Neuronal stem cell (in vitro differentiated cells): ENCODE measurements at regions not wholly inside any gene's neighbourhood (a gene's known extent, or its start where the extent isn't known, plus 50 kb on each side); places are given as distances from the start of the nearest gene placed in this dataset.

Experiments used
- DNase-seq: peaks from one replicate; pipeline ENCODE4 v3.0.0-alpha.2; 2013; ENCODE audit warnings: low spot score
- H2AFZ ChIP-seq: one replicate; pipeline ENCODE4 v1.6.1; 2013; ENCODE audit warnings: mild to moderate bottlenecking, low read length, inconsistent platforms
- H2AK5ac ChIP-seq: 2 replicates; pipeline ENCODE4 v1.6.1; 2013; ENCODE audit warnings: low read depth, mild to moderate bottlenecking, inconsistent platforms, low read length, moderate library complexity, mixed read lengths
- H2BK120ac ChIP-seq: 2 replicates; pipeline ENCODE4 v1.6.1; 2013; ENCODE audit warnings: low read depth, mild to moderate bottlenecking, inconsistent platforms, low read length, moderate library complexity, mixed read lengths
- H2BK12ac ChIP-seq: one replicate; pipeline ENCODE4 v1.6.1; 2013; ENCODE audit warnings: low read length, inconsistent platforms
- H2BK15ac ChIP-seq: 2 replicates; pipeline ENCODE4 v1.6.1; 2013; ENCODE audit warnings: mild to moderate bottlenecking, low read length, inconsistent platforms, mixed read lengths
- H2BK5ac ChIP-seq: one replicate; pipeline ENCODE4 v1.6.1; 2013; ENCODE audit warnings: inconsistent platforms, mild to moderate bottlenecking, low read length, moderate library complexity
- H3K14ac ChIP-seq: one replicate; pipeline ENCODE4 v1.6.1; 2013; ENCODE audit warnings: low read length, inconsistent platforms
- H3K18ac ChIP-seq: 2 replicates; pipeline ENCODE4 v1.6.1; 2013; ENCODE audit warnings: low read length, inconsistent platforms
- H3K23ac ChIP-seq: 2 replicates; pipeline ENCODE4 v1.6.1; 2013; ENCODE audit warnings: low read depth, mild to moderate bottlenecking, mixed read lengths, low read length, inconsistent platforms; ENCODE audit not compliant: poor library complexity
- H3K27ac ChIP-seq: replicated peaks from 3 replicates; pipeline ENCODE4 v1.5.1; 2013; ENCODE audit warnings: low read length, inconsistent platforms
- H3K27me3 ChIP-seq, 3 experiments: 2 replicates each; pipeline ENCODE4 v1.6.1; 2013; ENCODE audit warnings: low read length in 3 of 3, mild to moderate bottlenecking in 2 of 3, inconsistent platforms in 1 of 3, low read depth in 1 of 3, mixed read lengths in 1 of 3, moderate library complexity in 1 of 3; ENCODE audit not compliant: control insufficient read depth in 3 of 3, insufficient read depth in 3 of 3
- H3K36me3 ChIP-seq, 2 donors: replicated peaks in 1 of 2; 2 replicates each; pipeline ENCODE4 v1.6.1; 2013; ENCODE audit warnings: low read length in 2 of 2; ENCODE audit not compliant: control insufficient read depth in 2 of 2, insufficient read depth in 2 of 2
- H3K4ac ChIP-seq: 2 replicates; pipeline ENCODE4 v1.6.1; 2013; ENCODE audit warnings: inconsistent platforms, mild to moderate bottlenecking, low read length, moderate library complexity
- H3K4me1 ChIP-seq, 2 donors: 1 replicate in 1 of 2; 2 replicates in 1 of 2; pipeline ENCODE4 v1.6.1; 2013; ENCODE audit warnings: low read length in 2 of 2, low read depth in 1 of 2; ENCODE audit not compliant: control insufficient read depth in 2 of 2, insufficient read depth in 1 of 2
- H3K4me2 ChIP-seq: one replicate; pipeline ENCODE4 v1.6.1; 2013; ENCODE audit warnings: mild to moderate bottlenecking, low read length, inconsistent platforms; ENCODE audit not compliant: insufficient read depth, poor library complexity, severe bottlenecking
- H3K4me3 ChIP-seq, 2 donors: 2 replicates each; pipeline ENCODE4 v1.5.1; 2013; ENCODE audit warnings: low read length in 2 of 2, mild to moderate bottlenecking in 2 of 2, inconsistent platforms in 1 of 2, moderate library complexity in 1 of 2
- H3K79me1 ChIP-seq: one replicate; pipeline ENCODE4 v1.6.1; 2013; ENCODE audit warnings: low read depth, mild to moderate bottlenecking, inconsistent platforms, low read length, moderate library complexity
- H3K9ac ChIP-seq: one replicate; pipeline ENCODE4 v1.6.1; 2013; ENCODE audit warnings: mild to moderate bottlenecking, low read depth, low read length, inconsistent platforms; ENCODE audit not compliant: poor library complexity
- H3K9me3 ChIP-seq, 2 donors: replicated peaks in 1 of 2; 2 replicates each; pipeline versions ENCODE3 to v1.6.1; 2013; ENCODE audit warnings: low read length in 2 of 2, mild to moderate bottlenecking in 2 of 2, inconsistent platforms in 1 of 2, low read depth in 1 of 2, mixed read lengths in 1 of 2, moderate library complexity in 1 of 2; ENCODE audit not compliant: control insufficient read depth in 2 of 2, insufficient read depth in 1 of 2
- H4K8ac ChIP-seq: one replicate; pipeline ENCODE4 v1.6.1; 2013; ENCODE audit warnings: low read depth, mild to moderate bottlenecking, inconsistent platforms, low read length, moderate library complexity
- H4K91ac ChIP-seq: one replicate; pipeline ENCODE4 v1.6.1; 2013; ENCODE audit warnings: low read length, low read depth, mild to moderate bottlenecking, inconsistent platforms; ENCODE audit not compliant: poor library complexity
- WGBS, 2 donors: extraction: QIAGEN DNeasy Blood & Tissue Kit; methylation state at CpG; one replicate each; pipeline ENCODE4 v1.1.7; 2013; ENCODE audit warnings: missing lambda C conversion rate in 2 of 2, mixed read lengths in 1 of 2; ENCODE audit not compliant: insufficient read length in 2 of 2, insufficient replicate concordance in 1 of 2; ENCODE audit errors: extremely low coverage in 2 of 2; 5-methylcytosine and 5-hydroxymethylcytosine counted together

DNA sequence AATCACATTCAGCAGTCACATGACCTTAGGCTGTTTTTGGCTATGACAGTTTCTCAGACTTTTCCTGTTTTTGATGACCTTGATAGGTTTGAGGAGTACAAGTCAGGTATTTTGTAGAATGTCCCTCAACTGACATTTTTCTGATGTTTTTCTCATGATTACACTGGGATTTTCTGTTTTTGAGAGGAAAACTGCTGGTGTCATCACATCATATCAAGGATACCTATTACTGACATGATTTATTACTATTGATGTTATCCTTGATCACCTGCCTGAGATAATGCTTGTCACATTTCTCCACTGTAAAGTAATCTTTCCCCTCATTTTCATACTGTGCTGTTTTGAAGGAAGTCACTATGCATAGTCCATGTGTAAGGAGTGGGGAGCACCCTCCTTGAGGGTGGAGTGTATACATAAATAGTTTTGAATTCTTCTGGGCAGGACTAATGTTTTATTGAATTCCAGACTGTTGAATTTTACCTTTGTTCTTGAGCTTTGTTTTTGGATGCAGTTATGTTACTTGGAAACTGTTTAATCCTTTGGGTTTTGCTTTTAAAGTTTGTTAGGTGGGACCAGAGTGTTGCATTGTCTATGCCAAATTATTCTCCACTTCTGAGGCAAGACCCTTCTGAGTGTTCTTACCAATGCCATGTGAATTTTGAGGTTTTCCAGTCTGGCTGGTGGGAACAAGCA is 444.5 kb upstream of the FAR2 start:
- no peak overlapping the region for H2BK12ac ChIP-seq
- no peak overlapping the region for H3K4me3 ChIP-seq
- H2BK15ac ChIP-seq, result no peak overlapping the region
- H3K79me1 ChIP-seq, result no peaks in the 10 kb centered on the region
- no peaks in the 10 kb centered on the region for H3K9me3 ChIP-seq
- no peak overlapping the region for H2AK5ac ChIP-seq
- no peak overlapping the region for H4K8ac ChIP-seq
- H2BK5ac ChIP-seq, result no peak overlapping the region
- no peak for DNase-seq
- no peak overlapping the region for H4K91ac ChIP-seq
- no peak overlapping the region for H2AFZ ChIP-seq
- no peak overlapping the region for H3K18ac ChIP-seq
- no peaks in the 10 kb centered on the region for H3K36me3 ChIP-seq
- no peaks in the 10 kb centered on the region for H3K27me3 ChIP-seq
- no peak overlapping the region for H3K23ac ChIP-seq
- H3K14ac ChIP-seq, result no peak overlapping the region
- no peak overlapping the region for H3K4me2 ChIP-seq
- H3K27ac ChIP-seq, result no peak overlapping the region
- H2BK120ac ChIP-seq, result no peak overlapping the region
- no peaks in the 10 kb centered on the region for H3K4me1 ChIP-seq
- H3K9ac ChIP-seq, result no peak overlapping the region
- no peak overlapping the region for H3K4ac ChIP-seq

DNA sequence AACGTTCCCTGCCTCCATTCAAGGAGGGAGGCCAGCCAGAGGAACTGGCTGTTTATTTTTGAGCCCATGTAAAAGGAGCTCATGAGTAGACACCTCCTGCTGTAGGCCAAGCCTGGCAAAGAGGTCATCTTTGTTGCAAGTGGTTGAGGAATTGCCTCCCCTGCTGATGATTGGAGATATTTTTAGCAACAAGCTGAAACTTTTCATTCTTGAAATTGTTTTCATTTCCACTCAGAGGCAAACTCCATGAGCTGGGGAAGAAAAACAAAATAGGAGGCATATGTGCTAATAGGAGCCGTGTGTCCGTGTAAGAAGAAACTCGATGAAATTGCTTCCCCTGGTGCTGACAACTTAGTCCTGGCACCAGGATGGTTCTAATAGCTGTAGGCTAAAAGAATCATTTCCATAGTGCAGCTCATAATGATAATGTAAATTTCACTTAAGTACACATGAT is 440.1 kb upstream of the FAR2 start:
- H3K79me1 ChIP-seq, result no peaks in the 10 kb centered on the region
- H2AFZ ChIP-seq, result no peak overlapping the region
- no peak overlapping the region for H2BK120ac ChIP-seq
- H3K27me3 ChIP-seq, result no peaks in the 10 kb centered on the region
- no peak overlapping the region for H3K27ac ChIP-seq
- H3K9me3 ChIP-seq, result no peaks in the 10 kb centered on the region
- no peak for DNase-seq
- H3K4me1 ChIP-seq, result no peaks in the 10 kb centered on the region
- H2BK12ac ChIP-seq, result no peak overlapping the region
- H3K23ac ChIP-seq, result no peak overlapping the region
- H2AK5ac ChIP-seq, result no peak overlapping the region
- H3K18ac ChIP-seq, result no peak overlapping the region
- no peak overlapping the region for H3K4me3 ChIP-seq
- H2BK5ac ChIP-seq, result no peak overlapping the region
- H3K9ac ChIP-seq, result no peak overlapping the region
- no peak overlapping the region for H3K4me2 ChIP-seq
- H3K36me3 ChIP-seq, result no peaks in the 10 kb centered on the region
- no peak overlapping the region for H2BK15ac ChIP-seq
- peak overlapping the region; percentile 6 for H4K8ac ChIP-seq
- no peak overlapping the region for H4K91ac ChIP-seq
- no CpG with 5 or more reads among the region's 4 CpGs for WGBS, 2 donors
- no peak overlapping the region for H3K4ac ChIP-seq
- no peak overlapping the region for H3K14ac ChIP-seq

- Histone ChIP-seq H4K8ac (no peak overlapping the region), H3K23ac (no peak overlapping the region), H3K9me3 (no peaks in the 10 kb centered on the region), H4K91ac (no peak overlapping the region), H3K18ac (no peak overlapping the region), H3K79me1 (no peaks in the 10 kb centered on the region), H3K4ac (no peak overlapping the region), H3K36me3 (no peaks in the 10 kb centered on the region), H3K4me1 (no peaks in the 10 kb centered on the region), H2BK12ac (no peak overlapping the region), H2AK5ac (no peak overlapping the region), H3K4me2 (no peak overlapping the region), H2BK15ac (no peak overlapping the region), H3K9ac (no peak overlapping the region), H2BK120ac (no peak overlapping the region), H3K27me3 (no peaks in the 10 kb centered on the region), H2AFZ (no peak overlapping the region), H2BK5ac (no peak overlapping the region), H3K14ac (no peak overlapping the region), H3K4me3 (no peak overlapping the region), H3K27ac (no peak overlapping the region)
- no CpG with 5 or more reads among the region's 4 CpGs for WGBS, 2 donors
- no peak for DNase-seq
These were observed 438.9 kb upstream of the FAR2 start for GRCh38 chr12:28709986-28710685.

DNA sequence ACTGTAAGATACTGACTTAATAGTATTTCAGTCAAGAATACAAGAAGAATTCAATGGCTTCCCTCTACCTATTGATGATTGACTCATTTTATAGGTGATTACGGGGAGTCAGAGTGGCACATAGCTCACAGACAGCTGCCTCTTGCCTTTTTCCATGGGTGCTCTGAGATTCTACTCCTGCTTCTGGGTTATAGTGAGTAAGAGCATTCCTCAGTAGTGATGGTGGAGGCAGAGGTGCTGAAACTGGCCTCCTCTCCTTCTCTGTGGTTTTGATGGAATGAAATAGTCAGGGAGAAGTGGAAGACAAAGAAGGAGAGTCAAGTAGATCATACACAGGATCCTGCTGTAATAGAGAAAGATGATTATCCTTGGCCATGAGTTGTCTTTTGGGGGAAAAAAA is 438.2 kb upstream of the FAR2 start:
- Histone ChIP-seq H3K9me3 (no peaks in the 10 kb centered on the region), H4K91ac (no peak overlapping the region), H3K4ac (no peak overlapping the region), H3K36me3 (no peaks in the 10 kb centered on the region), H3K18ac (no peak overlapping the region), H2BK12ac (no peak overlapping the region), H2AFZ (no peak overlapping the region), H3K79me1 (no peaks in the 10 kb centered on the region), H3K4me2 (no peak overlapping the region), H3K27ac (no peak overlapping the region), H2BK15ac (no peak overlapping the region), H3K14ac (no peak overlapping the region), H2AK5ac (no peak overlapping the region), H2BK120ac (no peak overlapping the region), H4K8ac (no peak overlapping the region), H3K27me3 (no peaks in the 10 kb centered on the region), H3K4me1 (no peaks in the 10 kb centered on the region), H3K4me3 (no peak overlapping the region), H3K23ac (no peak overlapping the region), H2BK5ac (no peak overlapping the region), H3K9ac (no peak overlapping the region)
- no CpG with 5 or more reads among the region's 1 CpG for WGBS, 2 donors
- no peak for DNase-seq
